Neural cell (in vitro differentiated cells): ENCODE measurements at regions not wholly inside any gene's neighbourhood (a gene's known extent, or its start where the extent isn't known, plus 50 kb on each side); places are given as distances from the start of the nearest gene placed in this dataset.
"Not testable (repeated sequence)": the region's sequence is repeated elsewhere in the genome, so short reads cannot be mapped to it uniquely, and the experiment has no call there.

Experiments used
- CTCF ChIP-seq: fragments of 450-650 bp; IDR thresholded peaks from 2 replicates; pipeline ENCODE4 v1.5.1; 2014; ENCODE audit warnings: antibody characterized with exemption, mild to moderate bottlenecking, moderate library complexity; ENCODE audit not compliant: poor library complexity, severe bottlenecking
- TAF1 ChIP-seq: IDR thresholded peaks from 2 replicates; pipeline ENCODE4 v1.6.1; 2012; ENCODE audit warnings: low read depth

- TF ChIP-seq CTCF, TAF1: not testable (repeated sequence)
Measured at GRCh38 chr3:68650657-68651056, 281.7 kb downstream of the TAFA4 start.
